Esophagus muscularis mucosa (tissue), 4 donors: ENCODE measurements at regions not wholly inside any gene's neighbourhood (a gene's known extent, or its start where the extent isn't known, plus 50 kb on each side); places are given as distances from the start of the nearest gene placed in this dataset.

ENCODE experiments used
- CTCF ChIP-seq, 3 experiments: fragments of 200-600 bp in 2 of 3; fragments of 450-650 bp in 1 of 3; sonication (generic) in 2 of 3; IDR thresholded peaks; one replicate each; pipeline ENCODE4 v1.5.1; 2017 to 2019; ENCODE audit warnings: antibody characterized with exemption in 3 of 3, mild to moderate bottlenecking in 2 of 3, moderate library complexity in 1 of 3
- EP300 ChIP-seq: sonication (generic); formaldehyde crosslinking; IDR thresholded peaks from one replicate; pipeline ENCODE4 v1.6.1; 2017; ENCODE audit warnings: antibody characterized with exemption
- POLR2A ChIP-seq: fragments of 450-650 bp; IDR thresholded peaks from one replicate; pipeline ENCODE4 v1.6.1; 2017; ENCODE audit warnings: antibody characterized with exemption, moderate library complexity, mild to moderate bottlenecking, low read depth
- POLR2AphosphoS5 ChIP-seq, 2 donors: sonication (generic); formaldehyde crosslinking; IDR thresholded peaks; one replicate each; pipeline ENCODE4 v1.6.1; 2017; ENCODE audit warnings: antibody characterized with exemption in 2 of 2

GRCh38 chr15:81908111-81908510, 137.7 kb downstream of the MEX3B start:
- no peak for TF ChIP-seq CTCF (IDR thresholded peaks at IDR 0.05)
- no peak for TF ChIP-seq EP300
- TF ChIP-seq POLR2A: no peak
- no peak for TF ChIP-seq POLR2AphosphoS5 (IDR thresholded peaks at IDR 0.05)
